Dedifferentiated amniotic fluid mesenchymal stem cell (primary cell): ENCODE measurements at regions not wholly inside any gene's neighbourhood (a gene's known extent, or its start where the extent isn't known, plus 50 kb on each side); places are given as distances from the start of the nearest gene placed in this dataset.
"Not testable (repeated sequence)": the region's sequence is repeated elsewhere in the genome, so short reads cannot be mapped to it uniquely, and the experiment has no call there.

Experiments
- DNase-seq: peaks from one replicate; pipeline ENCODE4 v3.0.0-alpha.2; 2016; ENCODE audit errors: extremely low spot score

DNA sequence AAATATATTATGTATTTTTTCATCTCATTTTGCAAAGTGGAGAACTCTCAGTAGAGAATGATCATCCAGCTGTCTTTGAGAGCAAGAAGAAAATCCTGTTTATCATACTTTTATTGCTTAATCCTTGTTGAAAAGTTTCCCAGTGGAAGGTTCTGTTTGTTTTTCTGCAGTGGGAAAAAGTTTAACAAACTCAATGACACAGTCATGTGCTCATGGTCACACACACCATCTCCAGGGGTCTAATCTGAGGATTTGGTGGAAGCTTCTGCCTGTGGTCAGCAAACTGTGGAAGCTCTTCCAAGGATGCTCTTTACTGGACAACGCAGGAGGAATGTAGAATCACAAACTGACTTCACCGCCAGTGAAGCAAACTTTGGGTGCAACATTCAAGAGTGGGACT lies 1003.9 kb downstream of the SORCS3 start:
- DNase-seq: no peak

DNA sequence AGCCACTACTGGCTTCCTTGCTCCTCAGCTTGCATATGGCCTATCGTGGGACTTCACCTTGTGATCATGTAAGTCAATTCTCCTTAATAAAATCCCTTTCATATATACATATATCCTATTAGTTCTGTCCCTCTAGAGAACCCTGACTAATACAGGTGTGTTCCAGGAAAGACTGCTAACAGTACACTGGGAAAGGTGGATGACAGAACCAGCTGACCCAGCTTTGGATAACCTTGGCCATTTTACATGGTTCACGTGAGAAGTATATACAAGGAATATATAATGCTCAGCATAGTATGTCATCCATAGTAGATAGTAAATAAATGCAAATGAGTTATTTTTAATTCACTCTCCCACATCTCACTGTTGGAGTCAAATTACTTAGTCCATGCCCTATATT lies 1003.5 kb downstream of the SORCS3 start:
- no peak for DNase-seq

DNA sequence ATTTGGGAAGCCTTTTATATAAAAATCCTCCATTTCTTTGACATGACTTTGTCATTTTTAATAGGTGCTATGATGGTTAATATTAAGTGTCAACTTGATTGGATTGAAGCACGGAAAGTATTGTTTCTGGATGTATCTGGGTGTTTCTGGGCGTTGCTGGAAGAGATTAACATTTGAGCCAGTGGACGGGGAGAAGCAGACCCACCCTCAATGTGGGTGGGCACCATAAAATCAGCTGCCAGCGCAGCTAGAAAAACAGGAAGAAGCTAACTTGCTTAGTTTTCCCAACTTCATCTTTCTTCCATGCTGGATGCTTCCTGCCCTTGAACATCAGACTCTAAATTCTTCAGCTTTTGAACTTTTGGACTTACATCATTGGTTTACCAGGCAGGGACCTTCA lies 1003.0 kb downstream of the SORCS3 start:
- no peak for DNase-seq

DNA sequence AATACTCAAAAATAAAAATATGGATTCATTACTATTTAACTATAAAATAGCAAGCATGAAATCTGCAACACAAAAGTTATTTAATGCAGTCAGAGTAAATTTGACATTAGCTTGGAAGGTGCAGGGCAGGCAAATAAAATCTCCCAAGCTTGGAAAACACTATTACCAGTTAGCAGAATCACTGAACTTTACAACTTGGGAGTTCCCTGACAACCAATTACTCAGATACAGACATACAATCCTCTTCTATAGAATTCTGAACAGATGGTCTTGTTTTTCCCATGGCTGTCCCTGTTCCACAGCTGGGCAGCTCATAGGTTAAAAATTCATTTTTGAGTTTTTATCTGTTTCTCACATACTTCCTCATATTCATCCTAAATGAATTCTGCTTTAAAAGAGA lies 1002.6 kb downstream of the SORCS3 start:
- no peak for DNase-seq

DNA sequence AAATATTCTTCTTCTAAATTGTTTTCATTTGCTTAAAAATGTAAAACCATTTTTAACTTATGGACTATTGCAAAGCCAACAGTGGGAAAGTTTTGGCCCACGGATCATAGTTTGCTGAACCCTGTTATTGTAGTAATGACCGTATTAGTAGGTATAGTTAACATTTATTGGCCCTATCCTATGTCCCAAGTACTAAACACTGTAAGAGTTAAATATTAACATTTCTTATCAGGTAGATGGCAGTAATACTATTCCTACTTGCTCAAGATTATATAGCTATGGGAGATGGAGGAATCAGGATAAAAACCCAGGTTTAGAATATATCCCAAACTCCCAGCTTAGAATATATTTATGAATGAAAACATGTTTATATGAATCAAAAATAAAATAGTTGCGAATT lies 993.2 kb downstream of the SORCS3 start:
- no peak for DNase-seq

DNA sequence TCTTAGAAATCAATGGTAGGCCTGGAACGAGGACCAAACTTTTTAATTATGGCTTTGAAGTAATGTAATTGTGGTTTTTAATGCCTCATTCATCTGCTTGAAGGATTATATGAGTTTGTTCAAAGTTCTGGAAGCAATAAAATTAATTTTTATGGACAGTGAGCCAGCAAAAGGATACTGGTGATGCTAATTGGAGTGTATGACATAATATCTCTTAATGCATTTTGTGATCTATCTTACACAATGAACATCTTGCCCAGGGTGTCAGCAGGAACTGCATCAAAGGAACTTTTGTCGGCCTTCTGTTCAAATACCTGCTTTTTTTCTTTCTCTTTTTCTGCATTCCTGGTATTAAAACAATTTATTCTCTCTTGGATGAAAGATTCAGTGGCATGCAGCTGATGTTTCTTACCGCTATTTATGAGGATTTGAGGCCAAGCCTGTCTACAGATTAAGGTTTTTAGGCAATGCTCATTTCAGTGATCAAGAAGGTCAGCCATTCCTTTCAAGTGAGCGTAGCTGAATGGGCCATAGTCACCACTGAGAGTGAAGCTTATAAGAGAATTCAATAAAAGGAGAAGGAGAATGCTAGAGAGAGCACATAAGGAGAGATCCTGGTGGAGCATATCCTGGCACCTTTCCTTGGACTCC lies 974.8 kb downstream of the SORCS3 start:
- DNase-seq: no peak

DNA sequence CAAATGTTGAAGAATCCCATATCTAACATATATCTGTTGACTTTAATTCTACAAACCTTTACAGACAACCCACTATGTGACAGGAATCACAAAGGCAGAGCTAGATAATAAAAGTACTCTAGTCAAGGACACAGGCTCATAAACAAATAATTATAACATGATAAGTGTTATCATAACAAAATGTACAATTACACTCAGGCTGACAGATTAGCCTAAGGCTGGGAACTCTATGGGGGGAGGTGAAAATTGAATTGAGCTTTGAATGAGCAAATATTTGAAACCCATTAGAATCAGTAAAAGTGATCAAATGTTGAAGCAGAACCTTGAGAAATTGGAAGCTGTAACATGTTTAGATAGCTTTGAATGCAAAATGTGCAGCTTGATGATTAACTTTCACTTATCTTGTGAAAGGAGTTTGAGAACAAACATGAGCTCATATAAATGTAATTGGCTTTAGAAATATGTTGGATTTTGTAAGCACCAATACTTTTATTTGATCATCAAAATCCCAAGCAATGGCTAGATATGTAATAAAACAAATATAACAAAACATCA lies 970.2 kb downstream of the SORCS3 start:
- no peak for DNase-seq

DNA sequence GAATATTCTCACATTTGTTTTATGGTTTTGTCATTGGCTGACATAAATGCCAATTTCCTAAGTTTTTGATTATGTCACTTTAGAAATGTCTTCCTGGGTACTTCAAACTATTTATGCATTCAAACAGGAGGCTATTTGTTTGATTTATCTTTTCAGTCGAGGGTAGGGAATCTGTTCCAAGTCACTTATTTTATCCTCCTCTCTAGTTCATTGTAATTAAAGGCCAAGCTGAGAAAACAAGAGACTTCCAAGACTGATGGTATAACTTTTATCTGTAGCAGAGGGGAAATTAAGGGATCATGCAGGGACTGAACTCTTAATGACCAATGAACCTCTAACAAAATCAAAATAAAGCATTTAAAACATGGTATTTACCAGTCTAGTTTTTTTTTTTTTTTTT lies 968.4 kb downstream of the SORCS3 start:
- no peak for DNase-seq

DNA sequence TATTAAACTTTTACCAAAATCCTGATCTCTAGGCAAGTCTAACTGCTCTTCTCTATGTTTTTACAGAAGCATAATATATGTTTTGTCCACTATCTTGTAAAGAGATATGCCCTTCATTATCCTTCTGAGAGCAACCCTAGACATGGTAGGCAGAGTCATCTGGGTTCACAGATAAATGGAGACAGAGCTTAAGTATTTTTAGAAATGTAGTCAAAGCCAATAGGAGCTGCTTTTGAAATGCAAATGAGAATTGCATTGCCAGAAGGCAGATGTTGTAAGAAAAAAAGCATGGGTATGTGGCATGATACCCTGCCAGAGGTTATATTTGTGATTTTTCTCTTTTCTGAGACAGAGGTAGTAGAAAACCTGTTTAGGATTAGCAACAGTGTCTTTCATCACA lies 964.8 kb downstream of the SORCS3 start:
- no peak for DNase-seq

DNA sequence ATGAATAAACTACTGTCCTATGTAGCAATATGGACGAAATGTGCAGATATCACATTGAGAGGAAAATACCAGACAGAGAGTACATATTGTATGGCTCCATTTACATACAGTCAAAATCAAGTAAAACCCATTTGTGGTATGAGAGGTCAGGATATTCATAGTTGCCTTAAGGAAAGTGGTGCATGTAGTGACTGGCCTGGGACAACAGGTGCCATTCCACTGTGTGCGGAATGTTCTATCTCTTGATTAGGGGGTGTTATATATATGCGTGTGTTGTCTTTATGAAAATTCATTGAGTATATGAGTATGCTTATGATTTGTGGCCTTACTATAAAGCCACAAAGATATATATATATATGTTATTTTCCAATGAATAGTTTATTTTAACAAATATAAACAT lies 964.0 kb downstream of the SORCS3 start:
- DNase-seq: no peak

DNA sequence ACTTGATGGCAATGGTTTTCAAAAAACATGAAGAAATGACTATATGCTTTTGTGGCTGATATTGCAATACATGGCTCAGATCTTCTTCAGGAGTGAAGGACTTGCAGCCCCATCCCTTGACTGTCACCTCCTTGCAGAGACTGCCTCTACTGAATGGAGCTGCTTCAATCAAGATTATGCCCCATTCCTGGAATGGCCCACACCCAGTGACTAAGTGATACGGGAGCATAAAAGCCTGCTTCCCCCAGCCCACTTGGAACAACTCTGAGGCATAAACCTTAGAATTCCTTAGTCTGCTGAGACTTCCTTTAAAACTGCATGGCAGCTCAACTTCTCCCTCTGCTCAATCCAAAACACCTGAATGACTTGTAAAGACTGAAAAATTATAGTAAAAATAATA lies 957.1 kb downstream of the SORCS3 start:
- no peak for DNase-seq

DNA sequence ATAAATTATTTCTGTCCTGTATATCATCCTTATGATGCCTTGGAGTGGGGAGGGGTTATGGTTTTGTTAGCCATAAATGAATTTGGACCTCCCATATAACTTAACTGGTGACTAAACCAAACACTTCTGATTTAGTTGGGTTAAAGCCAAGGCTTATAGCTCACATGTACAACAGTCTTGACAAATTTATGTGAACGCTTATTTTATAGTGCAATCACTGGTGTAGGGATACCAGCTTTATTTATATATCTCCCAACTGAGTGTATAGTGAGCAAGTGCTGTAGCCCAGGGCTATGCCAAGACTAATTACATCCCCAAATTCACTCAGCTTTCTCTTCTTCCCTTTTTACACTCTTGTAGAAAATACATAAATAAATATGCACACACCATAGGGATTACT lies 956.2 kb downstream of the SORCS3 start:
- no peak for DNase-seq

DNA sequence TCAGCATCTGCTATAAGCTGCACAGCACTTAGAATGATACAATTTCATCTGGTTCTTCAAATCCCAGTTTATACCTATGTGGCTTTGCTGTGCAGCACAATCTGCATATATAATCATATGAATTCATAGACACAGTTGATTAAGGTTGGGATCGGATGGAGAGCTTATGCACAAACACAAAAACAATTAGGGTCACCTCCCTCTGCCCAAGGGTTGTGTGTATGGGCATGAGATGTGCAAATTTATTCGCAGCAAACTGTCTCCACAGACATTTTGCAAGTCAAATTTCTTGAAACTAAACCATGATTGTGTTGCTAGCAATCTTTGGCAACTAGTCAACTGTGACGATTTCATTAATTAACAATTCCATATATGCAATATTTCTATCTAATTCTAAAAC lies 955.7 kb downstream of the SORCS3 start:
- no peak for DNase-seq

DNA sequence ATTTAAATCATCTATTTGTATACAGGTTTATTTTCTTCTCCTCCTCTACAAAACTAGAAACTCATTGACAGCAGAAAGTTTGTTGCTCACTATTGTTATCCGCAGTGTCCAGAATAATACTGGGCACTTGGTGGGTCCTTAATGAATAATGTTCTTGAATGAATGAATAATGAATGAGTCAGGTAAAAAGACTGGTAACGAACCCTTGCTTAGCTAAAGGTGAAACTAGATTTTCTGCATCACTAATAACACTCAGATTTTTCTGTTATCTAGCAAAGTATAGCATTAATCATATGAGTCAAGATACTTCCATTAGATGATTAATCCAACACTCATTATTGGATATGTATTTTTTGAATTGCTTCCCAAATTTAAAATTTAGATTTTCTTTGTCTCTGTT lies 953.2 kb downstream of the SORCS3 start:
- DNase-seq: no peak

DNA sequence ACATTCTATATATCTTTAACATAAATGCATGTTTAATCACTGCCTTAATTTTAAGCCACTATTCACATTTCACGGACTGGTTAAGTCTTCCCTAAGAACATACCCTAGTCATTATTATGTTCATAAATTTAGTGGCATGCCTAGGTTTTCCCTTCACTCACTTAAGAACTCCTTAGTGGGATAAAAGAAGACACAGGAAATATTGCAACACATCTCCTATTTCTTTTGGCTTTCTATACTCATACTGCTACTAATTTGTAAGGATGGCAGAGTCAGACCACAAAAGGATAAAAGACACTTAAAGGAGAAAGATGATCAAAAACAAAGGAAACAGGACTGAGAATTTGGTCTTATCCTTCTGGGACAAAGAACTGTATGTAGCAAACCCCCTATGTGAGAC lies 951.4 kb downstream of the SORCS3 start:
- DNase-seq: no peak

DNA sequence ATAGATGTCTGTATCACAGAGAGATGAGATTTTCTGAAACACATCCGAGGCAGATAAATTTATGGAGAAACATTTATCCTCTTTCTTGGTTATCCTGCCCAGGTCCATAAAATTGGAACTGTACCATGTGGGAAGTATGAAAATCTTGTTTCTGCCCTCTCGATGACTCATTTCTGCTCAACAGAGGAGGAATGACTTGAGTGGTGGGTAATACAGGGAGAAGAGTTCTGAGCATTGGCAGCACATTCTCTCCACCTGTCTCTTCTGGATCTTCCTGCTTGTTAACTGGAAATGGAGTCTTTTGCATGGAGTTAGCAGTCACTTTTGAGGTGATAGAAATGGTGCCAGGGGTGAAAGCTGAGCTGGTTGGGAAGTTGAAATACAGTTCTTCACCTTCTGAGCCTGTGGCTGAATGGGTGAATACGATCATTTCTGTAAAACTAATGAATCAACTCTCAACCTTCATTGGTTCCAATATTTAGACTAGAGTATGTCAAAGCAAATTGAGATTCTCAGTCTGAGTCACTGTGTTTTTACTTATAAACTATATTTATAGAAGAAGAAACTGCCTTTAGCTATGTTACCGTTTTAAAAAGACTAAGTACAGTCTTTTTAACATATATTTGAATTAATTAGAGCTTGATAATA lies 945.5 kb downstream of the SORCS3 start:
- no peak for DNase-seq

DNA sequence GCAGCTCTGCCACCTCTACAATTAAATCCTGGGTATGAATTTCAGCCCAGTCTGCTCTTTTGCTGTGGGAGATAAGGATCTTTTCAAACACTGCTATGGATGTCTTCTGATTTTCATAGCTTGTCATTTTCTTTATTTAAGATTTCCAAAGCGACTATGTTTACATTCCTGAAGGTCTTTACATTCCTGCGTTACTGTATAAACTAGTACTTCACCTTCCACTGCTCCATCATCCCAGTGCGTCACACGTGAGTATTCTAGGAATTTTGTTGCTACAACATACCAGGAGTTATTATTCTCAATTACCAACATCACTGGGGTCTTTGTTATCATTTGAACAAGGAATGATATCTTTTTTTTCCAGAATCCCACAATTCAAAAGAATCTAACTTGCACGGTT lies 944.7 kb downstream of the SORCS3 start:
- no peak for DNase-seq

DNA sequence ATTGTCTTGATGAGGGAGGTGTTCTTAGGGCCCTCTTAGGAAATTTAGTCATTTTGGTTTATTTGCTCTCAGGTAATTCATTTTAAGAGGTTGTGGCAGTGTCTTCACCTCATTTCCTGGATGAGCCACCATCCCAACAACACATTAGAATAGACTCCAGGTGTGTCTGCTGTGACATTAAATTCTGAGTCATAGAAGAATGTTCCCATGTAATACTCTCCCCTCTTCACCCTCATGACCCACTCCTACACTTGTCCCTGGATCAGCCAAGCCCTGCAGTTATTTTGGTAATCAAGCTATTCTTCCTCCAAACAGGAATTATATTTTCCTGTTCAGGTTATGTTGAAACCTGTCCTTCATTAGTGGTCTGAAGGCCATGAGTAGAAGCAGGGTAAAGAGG lies 944.1 kb downstream of the SORCS3 start:
- DNase-seq: no peak

DNA sequence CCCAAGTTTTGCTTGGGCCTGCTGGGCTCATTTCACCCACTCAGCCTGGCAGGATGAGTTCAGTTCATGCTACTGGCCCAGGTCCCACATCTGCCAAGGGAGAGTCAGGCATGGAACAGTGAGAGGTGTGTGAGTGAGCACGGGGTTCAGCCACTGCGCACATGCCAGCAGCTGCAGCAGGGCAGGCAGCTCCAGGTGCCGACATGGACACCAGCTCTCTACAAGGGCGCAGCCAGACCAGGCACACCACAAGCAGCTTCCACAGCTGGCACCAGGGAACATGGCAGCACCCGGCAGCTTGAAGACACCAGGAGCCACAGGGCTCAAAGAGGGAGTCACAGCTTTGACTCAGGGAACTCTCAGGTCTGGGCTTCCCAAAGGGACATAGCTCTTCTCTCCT lies 938.0 kb downstream of the SORCS3 start:
- no peak for DNase-seq

DNA sequence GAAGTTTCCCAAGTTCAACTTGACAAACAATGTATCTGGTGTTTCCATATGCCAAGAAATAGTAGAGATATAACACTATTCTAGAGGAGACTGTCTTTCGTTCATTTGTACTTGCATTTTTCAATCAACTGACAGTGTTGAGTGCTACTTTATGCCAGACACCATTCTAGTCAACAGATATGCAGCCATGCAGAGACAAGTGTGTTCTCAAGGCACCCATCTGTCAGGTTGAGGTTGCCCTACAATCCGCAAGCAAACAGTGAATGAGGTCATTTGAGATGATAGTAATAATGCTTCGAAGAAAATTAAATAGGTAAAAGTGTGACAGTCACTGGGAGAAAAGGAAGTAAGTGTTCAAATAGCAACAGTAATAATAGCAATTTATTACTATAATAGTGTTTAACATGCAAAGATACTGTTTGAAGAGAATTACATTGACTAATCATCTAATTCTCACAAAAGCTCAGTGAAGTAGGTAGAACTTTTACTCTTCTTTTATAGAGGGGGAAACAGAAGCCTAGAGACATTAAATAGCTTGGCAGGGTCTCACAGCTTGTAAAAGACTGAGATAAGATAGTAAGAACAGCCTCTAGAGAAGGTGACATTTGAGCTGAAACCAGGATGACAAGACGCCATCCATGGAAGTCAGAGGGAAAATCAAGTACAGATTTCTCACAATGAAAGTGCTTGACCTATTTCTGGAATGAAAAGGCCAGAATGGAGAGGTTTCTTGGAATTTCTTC lies 936.9 kb downstream of the SORCS3 start:
- no peak for DNase-seq

DNA sequence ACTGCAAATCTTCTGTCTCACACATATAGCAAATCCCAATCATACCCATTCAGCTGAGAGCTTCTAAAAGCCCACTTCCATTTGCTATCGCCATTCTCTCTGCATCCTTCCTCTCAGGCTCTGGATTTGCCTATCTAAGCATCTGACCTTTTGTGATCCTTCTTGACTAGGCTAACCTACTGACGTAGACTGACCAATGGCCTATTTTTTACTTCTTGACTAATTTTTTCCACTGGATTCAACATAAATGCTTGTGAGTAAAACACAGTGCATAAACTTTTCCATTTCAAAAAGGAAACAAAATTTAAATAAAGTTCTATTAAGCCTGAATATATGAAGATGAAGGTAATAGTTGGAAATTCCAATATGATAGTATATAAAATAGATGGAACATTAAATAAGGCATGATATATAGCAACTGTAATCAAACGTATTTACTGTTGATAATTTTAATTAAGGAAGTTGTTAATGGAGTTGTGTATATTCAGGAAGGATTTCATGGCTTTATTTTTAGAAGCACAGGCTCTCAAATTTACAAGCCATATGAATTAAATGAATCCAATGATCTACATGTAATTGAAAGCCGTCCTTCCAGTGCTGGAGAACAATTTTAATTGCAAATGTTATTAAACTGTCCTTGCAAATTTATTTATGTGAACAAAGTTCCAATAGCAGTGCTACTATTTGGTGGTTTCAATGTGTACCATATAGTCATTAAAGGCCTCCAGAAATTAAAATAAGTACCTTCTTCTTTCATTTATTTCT lies 918.4 kb downstream of the SORCS3 start:
- DNase-seq: no peak

DNA sequence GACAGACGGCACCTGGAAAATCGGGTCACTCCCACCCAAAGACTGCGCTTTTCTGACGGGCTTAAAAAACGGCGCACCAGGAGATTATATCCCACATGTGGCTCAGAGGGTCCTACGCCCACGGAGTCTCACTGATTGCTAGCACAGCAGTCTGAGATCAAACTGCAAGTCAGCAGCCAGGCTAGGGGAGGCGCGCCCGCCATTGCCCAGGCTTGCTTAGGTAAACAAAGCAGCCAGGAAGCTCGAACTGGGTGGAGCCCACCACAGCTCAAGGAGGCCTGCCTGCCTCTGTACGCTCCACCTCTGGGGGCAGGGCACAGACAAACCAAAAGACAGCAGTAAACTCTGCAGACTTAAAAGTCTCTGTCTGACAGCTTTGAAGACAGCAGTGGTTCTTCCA lies 909.4 kb downstream of the SORCS3 start:
- not testable (repeated sequence) for DNase-seq
